OCI-LY3 (cell line): ENCODE measurements at regions not wholly inside any gene's neighbourhood (a gene's known extent, or its start where the extent isn't known, plus 50 kb on each side); places are given as distances from the start of the nearest gene placed in this dataset.

Experiments used
- H2AFZ ChIP-seq: fragments of 200-600, 300-600 bp; shearing (Covaris generic); 2 replicates; pipeline ENCODE4 v1.6.0; 2014; ENCODE audit warnings: antibody characterized with exemption, low read depth, low read length
- H3K27ac ChIP-seq: fragments of 200-600, 300-600 bp; sonication (generic); 2 replicates; pipeline ENCODE4 v1.5.1; 2014; ENCODE audit warnings: mild to moderate bottlenecking, low read length, moderate library complexity, mixed read lengths
- H3K27me3 ChIP-seq: fragments of 200-600, 300-600 bp; sonication (generic); 2 replicates; pipeline ENCODE4 v1.6.1; 2014; ENCODE audit warnings: low read depth, low read length, mixed read lengths
- H3K36me3 ChIP-seq: fragments of 200-600, 300-600 bp; sonication (generic); replicated peaks from 2 replicates; pipeline ENCODE3; 2014; ENCODE audit warnings: low read depth, low read length, mixed read lengths
- H3K4me1 ChIP-seq: fragments of 300-600, 200-600 bp; sonication (generic); 2 replicates; pipeline ENCODE4 v1.6.1; 2014; ENCODE audit warnings: low read length, mixed read lengths
- H3K4me2 ChIP-seq: fragments of 200-600, 300-600 bp; sonication (generic); 2 replicates; pipeline ENCODE4 v1.6.1; 2014; ENCODE audit warnings: low read length, mixed read lengths
- H3K4me3 ChIP-seq: fragments of 300-600, 200-600 bp; sonication (generic); 2 replicates; pipeline ENCODE4 v1.5.1; 2014; ENCODE audit warnings: antibody characterized with exemption, mild to moderate bottlenecking, low read length, moderate library complexity
- H3K79me2 ChIP-seq: fragments of 300-600, 200-600 bp; shearing (Covaris generic); 2 replicates; pipeline ENCODE4 v1.6.1; 2014; ENCODE audit warnings: mild to moderate bottlenecking, low read length, mixed read lengths
- H3K9ac ChIP-seq: fragments of 300-600, 200-600 bp; shearing (Covaris generic); 2 replicates; pipeline ENCODE4 v1.6.0; 2014; ENCODE audit warnings: mild to moderate bottlenecking, low read length, moderate library complexity
- H3K9me3 ChIP-seq: fragments of 200-600, 300-600 bp; shearing (Covaris generic); 2 replicates; pipeline ENCODE4 v1.6.1; 2014; ENCODE audit warnings: low read length, mixed read lengths; ENCODE audit not compliant: insufficient read depth
- H4K20me1 ChIP-seq: fragments of 200-600, 300-600 bp; sonication (generic); 2 replicates; pipeline ENCODE4 v1.6.1; 2016; ENCODE audit warnings: low read length, mixed read lengths; ENCODE audit not compliant: insufficient read depth
- CTCF ChIP-seq: fragments of 200-600, 300-600 bp; sonication (generic); IDR thresholded peaks from 2 replicates; pipeline ENCODE4 v1.5.1; 2014; ENCODE audit warnings: antibody characterized with exemption, low read length, low read depth
- EZH2phosphoT487 ChIP-seq: fragments of 200-600 bp; shearing (Covaris generic); IDR thresholded peaks from 2 replicates; pipeline ENCODE4 v1.6.1; 2018; ENCODE audit warnings: antibody characterized with exemption, mixed run types, low read depth

GRCh38 chr12:125255935-125256633 lies 190.8 kb downstream of the AACS start:
- no peak for TF ChIP-seq EZH2phosphoT487
- Histone ChIP-seq H2AFZ (no peak overlapping the region), H3K27me3 (peaks cover 12% of the 10 kb centered on the region; the same call in 1 of the 2 replicates), H3K4me2 (no peak overlapping the region), H3K9me3 (no peaks in the 10 kb centered on the region), H3K9ac (no peak overlapping the region), H3K4me1 (no peaks in the 10 kb centered on the region), H3K79me2 (no peaks in the 10 kb centered on the region), H3K36me3 (no peaks in the 10 kb centered on the region), H3K4me3 (no peak overlapping the region), H3K27ac (no peak overlapping the region), H4K20me1 (no peaks in the 10 kb centered on the region)

GRCh38 chr12:125256634-125256936 lies 191.3 kb downstream of the AACS start:
- TF ChIP-seq EZH2phosphoT487, result no peak
- TF ChIP-seq CTCF, result no peak
- H3K27me3 ChIP-seq, result peaks cover 13% of the 10 kb centered on the region; the same call in 1 of the 2 replicates
- H3K4me1 ChIP-seq, result no peaks in the 10 kb centered on the region
- no peak overlapping the region for H3K27ac ChIP-seq
- no peaks in the 10 kb centered on the region for H3K36me3 ChIP-seq
- H3K4me2 ChIP-seq, result no peak overlapping the region
- H3K79me2 ChIP-seq, result no peaks in the 10 kb centered on the region
- no peak overlapping the region for H2AFZ ChIP-seq
- no peaks in the 10 kb centered on the region for H3K9me3 ChIP-seq
- no peak overlapping the region for H3K9ac ChIP-seq
- no peak overlapping the region for H3K4me3 ChIP-seq
- no peaks in the 10 kb centered on the region for H4K20me1 ChIP-seq

GRCh38 chr12:125259178-125259867 lies 194.1 kb downstream of the AACS start:
- Histone ChIP-seq H3K9me3 (no peaks in the 10 kb centered on the region), H3K27me3 (peaks cover 18% of the 10 kb centered on the region), H2AFZ (no peak overlapping the region), H3K27ac (no peak overlapping the region), H3K4me3 (no peak overlapping the region), H4K20me1 (no peaks in the 10 kb centered on the region), H3K36me3 (no peaks in the 10 kb centered on the region), H3K9ac (no peak overlapping the region), H3K4me1 (no peaks in the 10 kb centered on the region), H3K4me2 (no peak overlapping the region), H3K79me2 (no peaks in the 10 kb centered on the region)
- no peak for TF ChIP-seq EZH2phosphoT487
- no peak for TF ChIP-seq CTCF

GRCh38 chr12:125262851-125263250 lies 197.6 kb downstream of the AACS start:
- H3K27me3 ChIP-seq, result peaks cover 17% of the 10 kb centered on the region
- no peak overlapping the region for H3K27ac ChIP-seq
- H3K9ac ChIP-seq, result no peak overlapping the region
- no peak overlapping the region for H3K4me3 ChIP-seq
- no peak overlapping the region for H2AFZ ChIP-seq
- no peak for TF ChIP-seq CTCF
- TF ChIP-seq EZH2phosphoT487, result no peak
- no peak overlapping the region for H3K4me2 ChIP-seq
- H3K36me3 ChIP-seq, result no peaks in the 10 kb centered on the region
- H3K9me3 ChIP-seq, result no peaks in the 10 kb centered on the region
- H3K79me2 ChIP-seq, result no peaks in the 10 kb centered on the region
- H4K20me1 ChIP-seq, result no peaks in the 10 kb centered on the region
- no peaks in the 10 kb centered on the region for H3K4me1 ChIP-seq
